H7 (cell line): ENCODE measurements at regions not wholly inside any gene's neighbourhood (a gene's known extent, or its start where the extent isn't known, plus 50 kb on each side); places are given as distances from the start of the nearest gene placed in this dataset.
"Not testable (repeated sequence)": the region's sequence is repeated elsewhere in the genome, so short reads cannot be mapped to it uniquely, and the experiment has no call there.

Experiments used
- DNase-seq: peaks from one replicate; pipeline ENCODE4 v3.0.0; 2012
- H3K27me3 ChIP-seq: 2 replicates; pipeline ENCODE4 v1.6.0; 2011; ENCODE audit warnings: mild to moderate bottlenecking, low read length; ENCODE audit not compliant: control insufficient read depth, insufficient read depth
- H3K36me3 ChIP-seq: replicated peaks from 2 replicates; pipeline ENCODE4 v1.5.1; 2011; ENCODE audit warnings: low read length; ENCODE audit not compliant: control insufficient read depth, insufficient read depth
- H3K4me3 ChIP-seq: 2 replicates; pipeline ENCODE4 v1.5.1; 2011; ENCODE audit warnings: low read depth, mild to moderate bottlenecking, control low read depth, low read length, moderate library complexity; ENCODE audit not compliant: insufficient read depth

DNA sequence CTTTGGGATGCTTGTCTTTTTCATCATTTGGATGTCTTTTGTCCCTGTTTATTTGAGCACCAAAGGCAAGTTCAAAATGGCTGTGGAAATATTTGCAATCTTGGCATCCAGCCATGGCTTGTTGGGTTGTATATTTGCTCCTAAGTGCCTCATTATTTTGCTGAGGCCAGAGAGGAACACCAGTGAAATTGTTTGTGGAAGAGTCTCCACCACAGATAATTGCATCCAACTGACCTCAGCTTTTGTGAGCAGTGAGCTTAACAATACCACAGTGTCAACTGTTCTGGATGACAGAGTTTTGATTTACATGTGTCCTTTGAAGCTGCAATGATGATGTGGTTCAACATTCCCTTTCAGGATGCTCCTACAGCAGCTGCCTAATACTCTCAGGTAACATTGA lies 83.0 kb upstream of the KCNAB1 start:
- no peak for DNase-seq
- Histone ChIP-seq H3K36me3 (no peaks in the 10 kb centered on the region), H3K4me3 (no peak overlapping the region), H3K27me3 (no peaks in the 10 kb centered on the region)

DNA sequence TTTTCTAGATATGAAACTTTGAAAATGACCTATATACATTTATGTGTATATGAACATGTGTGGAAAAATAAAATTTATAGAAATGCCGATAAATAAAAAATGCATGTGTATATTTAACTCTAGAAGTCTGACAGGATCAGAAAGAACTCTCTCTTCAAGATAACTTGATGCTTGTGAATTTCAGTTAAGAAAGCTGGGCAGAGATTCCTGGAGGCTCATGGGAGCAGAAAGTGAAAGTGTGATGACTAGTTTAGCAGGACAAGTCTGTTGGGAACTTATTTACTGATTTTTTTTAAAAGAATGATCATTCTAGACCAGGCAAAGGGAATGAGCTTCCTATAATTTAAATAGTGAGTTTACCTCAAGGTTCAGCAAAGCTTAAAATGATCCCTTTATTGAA lies 81.5 kb upstream of the KCNAB1 start:
- Histone ChIP-seq H3K27me3 (no peaks in the 10 kb centered on the region), H3K4me3 (no peak overlapping the region), H3K36me3 (no peaks in the 10 kb centered on the region)
- no peak for DNase-seq

DNA sequence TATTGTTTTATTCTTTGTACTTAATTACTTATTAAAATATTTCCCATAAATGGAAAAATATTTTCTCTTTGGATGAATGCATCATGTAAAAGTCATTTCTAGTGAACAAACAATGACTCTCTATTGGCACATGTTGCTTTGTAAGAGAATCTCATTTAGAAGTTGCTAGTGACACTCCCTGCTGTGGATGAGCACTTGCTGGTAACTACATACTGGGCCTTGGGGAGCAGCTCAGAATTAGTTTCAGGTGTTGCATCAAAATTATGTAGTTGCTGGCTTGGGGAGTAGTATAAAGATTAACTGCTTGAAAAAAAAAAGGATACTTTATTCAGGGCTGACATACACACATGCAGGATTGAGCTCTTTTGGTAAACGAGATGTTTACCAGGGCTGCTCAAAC lies 80.3 kb upstream of the KCNAB1 start:
- Histone ChIP-seq H3K36me3 (no peaks in the 10 kb centered on the region), H3K27me3 (no peaks in the 10 kb centered on the region), H3K4me3 (no peak overlapping the region)
- DNase-seq, result no peak

DNA sequence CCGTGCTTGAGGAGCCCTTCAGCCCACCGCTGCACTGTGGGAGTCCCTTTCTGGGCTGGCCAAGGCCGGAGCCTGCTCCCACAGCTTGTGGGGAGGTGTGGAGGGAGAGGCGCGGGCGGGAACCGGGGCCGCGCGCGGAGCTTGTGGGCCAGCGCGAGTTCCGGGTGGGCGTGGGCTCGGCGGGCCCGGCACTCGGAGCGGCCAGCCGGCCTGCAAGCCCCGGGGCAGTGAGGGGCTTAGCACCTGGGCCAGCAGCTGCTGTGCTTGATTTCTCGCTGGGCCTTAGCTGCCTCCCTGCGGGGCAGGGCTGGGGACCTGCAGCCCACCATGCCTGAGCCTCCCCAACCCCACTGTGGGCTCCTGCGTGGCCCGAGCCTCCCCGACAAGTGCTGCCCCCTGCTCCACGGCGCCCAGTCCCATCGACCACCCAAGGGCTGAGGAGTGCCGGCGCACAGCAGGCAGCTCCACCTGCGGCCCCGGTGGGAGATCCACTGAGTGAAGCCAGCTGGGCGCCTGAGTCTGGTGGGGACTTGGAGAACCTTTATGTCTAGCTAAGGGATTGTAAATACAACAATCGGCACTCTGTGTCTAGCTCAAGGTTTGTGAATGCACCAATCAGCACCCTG lies 79.0 kb upstream of the KCNAB1 start:
- H3K27me3 ChIP-seq, H3K36me3 ChIP-seq, H3K4me3 ChIP-seq, DNase-seq: not testable (repeated sequence)

DNA sequence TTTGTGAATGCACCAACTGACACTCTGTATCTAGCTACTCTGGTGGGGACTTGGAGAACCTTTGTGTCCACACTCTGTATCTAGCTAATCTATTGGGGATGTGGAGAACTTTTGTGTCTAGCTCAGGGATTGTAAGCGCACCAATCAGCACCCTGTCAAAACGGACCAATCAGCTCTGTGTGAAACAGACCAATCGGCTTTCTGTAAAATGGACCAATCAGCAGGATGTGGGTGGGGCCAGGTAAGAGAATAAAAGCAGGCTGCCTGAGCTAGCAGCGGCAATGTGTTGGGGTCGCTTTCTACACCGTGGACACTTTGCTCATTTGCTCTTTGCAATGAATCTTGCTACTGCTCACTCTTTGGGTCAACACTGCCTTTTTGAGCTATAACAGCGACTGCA lies 78.5 kb upstream of the KCNAB1 start:
- H3K4me3 ChIP-seq, DNase-seq, H3K27me3 ChIP-seq, H3K36me3 ChIP-seq: not testable (repeated sequence)

DNA sequence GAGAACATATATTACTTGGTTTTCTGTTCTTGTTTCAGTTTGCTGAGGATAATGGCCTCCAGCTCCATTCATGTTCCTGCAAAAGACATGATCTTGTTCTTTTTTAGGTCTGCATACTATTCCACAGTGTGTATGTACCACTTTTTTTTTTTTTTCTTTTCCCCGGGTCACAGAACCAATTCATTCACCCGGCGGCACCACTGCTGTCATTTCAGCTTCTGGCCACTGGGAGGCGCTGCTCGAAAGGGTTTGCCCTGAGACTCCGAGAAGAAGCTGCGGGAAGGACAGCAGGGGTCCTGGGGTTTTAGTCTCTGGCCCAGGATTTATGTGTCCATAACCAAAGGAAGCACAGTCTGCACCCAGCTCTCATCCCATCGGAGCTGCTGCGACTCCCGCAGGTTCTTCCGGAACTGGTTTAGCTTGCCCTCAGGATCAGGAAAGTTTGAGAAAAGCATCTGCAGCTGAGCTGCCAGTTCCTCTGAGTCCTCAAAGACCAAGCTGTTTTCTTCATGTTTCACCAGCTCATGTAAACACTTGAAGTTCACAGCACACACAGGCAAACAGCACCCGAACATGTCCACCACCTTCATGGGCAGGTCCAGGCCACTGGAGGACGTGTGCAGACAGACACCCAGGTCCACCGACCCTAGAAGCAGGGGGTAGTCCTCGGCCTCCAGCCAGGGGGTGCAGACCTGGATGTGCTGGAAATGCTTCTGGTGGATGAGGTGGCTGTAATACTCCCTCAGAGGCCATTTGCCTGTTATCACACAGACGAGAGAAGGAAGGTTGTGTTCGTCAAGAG lies 76.3 kb upstream of the KCNAB1 start:
- H3K4me3 ChIP-seq, H3K36me3 ChIP-seq, H3K27me3 ChIP-seq: not testable (repeated sequence)
- DNase-seq, result peak; percentile 50

DNA sequence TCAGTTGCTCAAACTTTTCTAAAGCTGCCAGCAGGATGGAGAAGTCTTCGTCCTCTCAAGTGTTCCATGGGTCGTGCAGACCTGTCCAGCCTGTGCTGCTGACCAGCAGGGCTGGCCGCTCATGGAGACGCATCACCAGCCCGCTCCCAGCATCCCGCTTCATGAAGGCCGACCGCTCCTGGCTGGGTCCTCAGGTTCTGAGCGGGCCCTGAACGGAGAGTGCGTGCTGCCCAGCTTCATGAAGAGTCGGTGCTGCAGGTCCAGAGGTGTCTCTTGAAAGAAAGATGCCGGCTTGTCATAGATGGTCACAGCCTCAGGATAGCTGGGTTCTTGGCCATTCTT lies 75.8 kb upstream of the KCNAB1 start:
- no peak for DNase-seq
- H3K27me3 ChIP-seq, result no peaks in the 10 kb centered on the region
- H3K4me3 ChIP-seq, result no peak overlapping the region
- H3K36me3 ChIP-seq, result no peaks in the 10 kb centered on the region

DNA sequence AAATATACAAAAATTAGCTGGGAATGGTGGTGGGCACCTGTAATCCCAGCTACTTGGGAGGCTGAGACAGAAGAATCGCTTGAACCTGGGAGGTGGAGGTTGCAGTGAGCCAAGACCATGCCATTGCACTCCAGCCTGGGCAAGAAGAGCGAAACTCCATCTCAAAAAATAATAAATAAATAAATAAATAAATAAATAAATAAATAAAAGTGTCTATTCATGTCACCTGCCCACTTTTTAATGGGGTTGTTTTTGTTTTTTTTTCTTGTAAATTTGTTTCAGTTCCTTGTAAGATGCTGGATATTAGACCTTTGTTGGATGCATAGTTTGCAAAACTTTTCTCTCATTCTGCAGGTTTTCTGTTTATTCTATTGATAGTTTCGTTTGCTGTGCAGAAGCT lies 71.9 kb upstream of the KCNAB1 start:
- not testable (repeated sequence) for H3K4me3 ChIP-seq, H3K27me3 ChIP-seq, H3K36me3 ChIP-seq, DNase-seq

DNA sequence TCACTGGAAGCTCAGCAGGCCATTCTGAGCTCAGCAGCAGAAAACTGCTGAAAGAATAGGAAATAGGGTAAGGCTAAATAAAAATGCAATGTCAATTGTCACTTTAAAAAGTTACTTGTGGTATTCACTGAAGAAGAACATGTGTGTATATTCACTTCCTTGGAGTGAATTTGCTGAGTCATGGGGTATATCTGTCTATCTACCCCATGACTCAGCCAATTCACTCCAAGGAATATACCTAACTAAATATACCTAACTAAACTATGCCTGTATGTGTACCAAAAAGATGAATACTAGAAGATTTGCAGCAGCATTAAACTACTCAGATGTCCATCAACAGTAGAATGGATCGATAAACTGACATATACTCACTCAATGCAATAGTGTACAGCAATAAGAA lies 69.5 kb upstream of the KCNAB1 start:
- Histone ChIP-seq H3K27me3 (no peaks in the 10 kb centered on the region), H3K36me3 (no peaks in the 10 kb centered on the region), H3K4me3 (no peak overlapping the region)
- DNase-seq, result no peak

DNA sequence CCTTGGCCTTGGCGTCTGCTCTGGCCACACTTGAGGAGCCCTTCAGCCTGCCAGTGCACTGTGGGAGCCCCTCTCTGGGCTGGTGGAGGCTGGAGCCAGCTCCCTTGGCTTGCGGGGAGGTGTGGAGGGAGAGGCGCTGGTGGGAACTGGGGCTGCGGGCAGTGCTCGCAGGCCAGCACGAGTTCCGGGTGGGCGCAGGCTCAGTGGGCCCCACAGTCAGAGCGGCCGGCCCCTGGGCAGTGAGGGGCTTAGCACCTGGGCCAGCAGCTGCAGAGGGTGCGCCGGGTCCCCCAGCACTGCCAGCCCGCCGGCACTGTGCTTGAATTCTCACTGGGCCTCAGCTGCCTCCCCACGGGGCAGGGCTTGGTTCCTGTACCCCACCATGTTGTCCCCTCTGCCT lies 68.7 kb upstream of the KCNAB1 start:
- H3K4me3 ChIP-seq, result no peak overlapping the region
- H3K27me3 ChIP-seq, result no peaks in the 10 kb centered on the region
- no peak for DNase-seq
- H3K36me3 ChIP-seq, result no peaks in the 10 kb centered on the region

DNA sequence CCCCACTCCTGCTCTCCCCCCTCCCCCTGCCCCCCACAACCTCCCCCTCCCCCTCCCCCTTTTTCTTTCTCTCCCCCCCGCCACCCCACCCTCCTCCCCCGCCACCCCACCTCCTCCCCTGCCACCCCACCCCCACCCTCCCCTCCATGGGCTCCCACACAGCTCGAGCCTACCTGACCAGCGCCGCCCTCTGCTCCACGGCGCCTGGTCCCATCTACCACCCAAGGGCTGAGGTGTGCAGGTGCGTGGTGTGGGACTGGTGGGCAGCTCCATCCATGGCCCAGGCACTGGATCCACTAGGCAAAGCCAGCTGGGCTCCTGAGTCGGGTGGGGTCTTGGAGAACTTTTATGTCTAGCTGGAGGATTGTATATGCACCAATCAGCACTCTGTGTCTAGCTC lies 68.3 kb upstream of the KCNAB1 start:
- Histone ChIP-seq H3K36me3 (no peaks in the 10 kb centered on the region), H3K27me3 (no peaks in the 10 kb centered on the region), H3K4me3 (no peak overlapping the region)
- DNase-seq, result no peak

DNA sequence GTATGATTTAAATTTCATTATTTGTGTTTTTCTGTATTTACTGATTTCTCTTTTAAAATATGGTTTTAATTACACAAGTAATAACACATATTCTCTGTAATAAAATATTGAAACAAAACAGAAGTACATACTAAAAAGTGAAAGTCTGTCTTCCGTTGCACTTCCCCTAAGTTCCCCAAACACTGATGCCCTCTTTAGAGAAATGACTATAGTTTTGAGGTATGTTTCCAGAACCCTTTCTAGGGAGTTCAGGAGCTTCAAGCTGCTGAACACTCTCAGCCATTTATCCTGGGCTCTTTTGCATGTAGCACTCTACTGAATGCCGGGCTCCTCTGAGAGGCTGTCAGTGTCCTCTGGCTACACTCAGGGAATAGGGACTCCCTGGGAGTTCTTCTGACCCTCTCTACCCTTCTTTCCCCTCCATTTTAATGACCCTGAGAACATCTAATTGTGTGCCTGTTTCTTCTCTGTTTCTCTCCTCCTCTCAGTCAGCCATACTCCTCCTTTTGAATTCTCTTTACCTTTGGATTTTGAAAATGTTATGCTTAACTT lies 60.4 kb upstream of the KCNAB1 start:
- Histone ChIP-seq H3K36me3 (no peaks in the 10 kb centered on the region), H3K4me3 (no peak overlapping the region), H3K27me3 (no peaks in the 10 kb centered on the region)
- DNase-seq, result no peak

DNA sequence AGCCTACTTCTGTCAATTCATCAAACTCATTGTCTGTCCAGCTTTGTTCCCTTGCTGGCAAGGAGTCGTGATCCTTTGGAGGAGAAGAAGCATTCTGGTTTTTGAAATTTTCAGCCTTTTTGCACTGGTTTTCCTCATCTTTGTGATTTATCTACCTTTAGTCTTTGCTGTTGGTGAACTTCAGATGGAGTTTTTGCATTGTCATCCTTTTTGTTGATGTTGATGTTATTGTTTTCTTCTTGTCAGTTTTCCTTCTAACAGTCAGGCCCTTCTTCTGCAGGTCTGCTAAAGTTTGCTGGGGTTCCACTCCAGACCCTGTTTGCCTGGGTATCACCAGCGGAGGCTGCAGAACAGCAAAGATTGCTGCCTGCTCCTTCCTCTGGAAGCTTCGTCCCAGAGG lies 52.2 kb upstream of the KCNAB1 start:
- DNase-seq, H3K27me3 ChIP-seq, H3K4me3 ChIP-seq, H3K36me3 ChIP-seq: not testable (repeated sequence)

DNA sequence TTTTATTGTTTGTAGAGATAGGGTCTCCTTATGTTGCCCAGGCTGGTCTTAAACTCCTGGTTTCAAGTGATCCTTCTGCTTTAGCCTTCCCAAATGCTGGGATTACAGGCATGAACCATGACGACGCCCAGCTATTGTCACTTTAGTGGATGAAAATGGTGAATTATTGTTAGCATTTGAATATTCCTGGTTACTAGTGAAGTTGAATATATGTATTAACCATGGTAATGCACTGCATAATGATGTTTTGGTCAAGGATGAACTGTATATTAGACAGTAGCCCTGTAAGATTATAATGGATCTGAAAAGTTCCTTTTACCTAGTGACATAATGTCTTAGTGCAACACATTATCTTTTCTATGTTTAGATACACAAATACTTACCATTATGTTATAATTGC lies 50.4 kb upstream of the KCNAB1 start:
- H3K27me3 ChIP-seq, result no peaks in the 10 kb centered on the region
- no peak overlapping the region for H3K4me3 ChIP-seq
- no peaks in the 10 kb centered on the region for H3K36me3 ChIP-seq
- DNase-seq, result no peak
